NCI-H226 (cell line): ENCODE measurements at regions not wholly inside any gene's neighbourhood (a gene's known extent, or its start where the extent isn't known, plus 50 kb on each side); places are given as distances from the start of the nearest gene placed in this dataset.

Experiments
- DNase-seq: peaks from one replicate; pipeline ENCODE4 v3.0.0-alpha.2; 2015

DNA sequence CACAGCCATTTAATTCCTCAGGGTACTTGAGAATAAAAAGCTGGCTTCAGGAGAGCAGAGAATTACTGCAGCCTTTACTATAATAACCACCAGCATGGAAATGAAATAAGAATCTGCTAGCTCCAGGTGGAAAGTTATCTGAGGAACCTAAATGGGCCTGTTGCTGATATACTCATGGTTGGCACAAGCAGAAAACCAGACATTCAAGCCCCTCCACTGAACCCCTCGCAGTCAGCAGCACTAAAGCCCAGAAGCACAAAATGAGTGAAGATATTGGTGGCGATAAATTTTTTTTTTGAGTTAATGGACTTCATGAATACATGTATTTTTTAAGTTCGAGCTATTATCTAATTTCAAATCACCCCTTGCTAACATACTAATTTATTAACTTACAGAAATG, 303.9 kb upstream of the NRP1 start:
- no peak for DNase-seq

- DNase-seq: no peak
Observed at GRCh38 chr10:33635967-33636515, 301.6 kb upstream of the NRP1 start.

DNA sequence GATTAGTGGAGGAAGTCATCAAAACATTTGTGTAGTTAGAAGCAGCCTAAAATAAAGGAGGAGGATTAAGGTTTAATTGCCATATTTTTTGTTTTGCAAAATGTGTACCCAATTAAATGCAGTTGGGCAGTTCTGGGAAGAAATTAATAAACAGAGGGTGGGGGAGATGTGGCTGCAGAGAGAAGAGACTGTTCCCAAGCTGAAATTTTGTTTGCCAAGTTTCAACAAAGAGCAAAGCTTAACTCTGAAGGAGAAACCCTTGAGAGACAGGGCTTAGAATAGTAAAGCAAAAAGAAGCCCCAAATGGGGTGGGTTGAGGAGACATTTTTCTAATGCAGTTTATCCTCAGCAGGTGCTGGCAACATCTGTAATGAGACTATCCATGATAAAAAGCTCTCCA, 298.0 kb upstream of the NRP1 start:
- no peak for DNase-seq

GRCh38 chr10:33631991-33632390, 297.5 kb upstream of the NRP1 start:
- no peak for DNase-seq

GRCh38 chr10:33630761-33631160, 296.3 kb upstream of the NRP1 start:
- DNase-seq: no peak

DNA sequence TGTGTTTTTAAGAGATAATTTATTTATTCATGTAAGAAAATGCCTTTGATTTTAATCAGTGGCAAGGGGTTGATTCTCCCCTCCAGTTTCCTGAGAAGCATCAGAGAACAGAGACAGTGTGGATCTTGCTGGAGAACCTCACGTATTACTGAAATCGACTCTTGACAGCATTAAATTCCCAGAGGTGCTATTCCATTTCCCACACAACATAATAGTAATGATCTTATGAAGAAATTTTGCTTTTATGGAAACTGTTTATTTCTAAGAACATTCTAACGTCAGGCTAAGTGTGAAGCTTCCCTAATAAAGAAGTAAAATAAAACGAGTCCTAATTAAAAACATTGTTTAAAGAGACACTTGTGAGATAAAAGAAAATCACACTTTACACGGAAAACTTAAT, 293.1 kb upstream of the NRP1 start:
- no peak for DNase-seq

DNA sequence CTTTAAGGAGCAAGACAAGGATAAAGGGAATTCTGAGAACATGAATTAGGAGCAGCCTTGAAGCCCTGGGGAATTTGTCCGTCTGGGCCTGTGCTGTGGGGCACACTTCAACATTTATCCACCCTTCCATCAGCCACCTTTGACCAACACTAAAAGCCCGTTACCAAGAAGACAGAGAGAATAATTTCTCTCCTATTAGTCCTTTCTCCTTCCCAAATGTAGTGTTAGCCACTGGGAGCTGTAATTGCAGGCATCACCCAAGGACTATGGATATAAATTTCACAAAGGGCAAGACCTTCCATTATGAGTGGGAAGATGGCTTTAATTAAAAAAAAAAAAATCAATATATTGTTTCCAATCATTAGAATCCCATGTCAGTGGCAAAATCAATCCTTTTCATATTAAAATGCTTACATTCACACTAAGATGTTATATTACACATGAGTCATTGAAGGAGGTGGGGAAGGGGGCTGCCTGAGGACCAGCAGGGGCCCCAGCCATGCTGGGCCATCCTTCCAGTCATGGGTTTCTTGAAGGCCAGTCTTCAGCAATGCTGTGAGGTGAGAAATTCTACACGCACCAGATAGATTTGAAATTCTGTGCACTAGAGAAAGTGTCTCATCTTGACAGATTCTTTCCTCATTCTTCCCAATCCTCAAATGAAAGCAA, 292.5 kb upstream of the NRP1 start:
- DNase-seq: no peak

- no peak for DNase-seq
Observed at GRCh38 chr10:33623669-33624068, 289.2 kb upstream of the NRP1 start.

DNA sequence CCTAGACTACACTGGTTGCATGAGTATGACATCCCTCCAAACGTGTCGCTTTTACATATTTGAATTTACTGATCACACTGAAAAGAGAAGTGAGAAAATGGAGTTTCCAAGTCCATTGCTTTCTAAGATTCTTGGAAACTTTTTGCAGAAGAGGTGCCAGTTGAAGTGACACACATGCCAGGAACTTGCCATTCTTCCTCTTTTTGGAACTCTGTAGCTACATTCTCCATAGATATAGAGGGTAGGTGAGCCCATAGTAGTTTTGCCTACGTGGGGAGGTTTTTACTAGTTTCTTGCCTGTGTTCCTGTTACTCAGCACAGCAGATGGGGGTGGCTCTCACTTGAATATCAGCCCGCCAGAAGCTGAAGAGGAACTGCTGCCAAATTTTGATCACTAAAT, 286.6 kb upstream of the NRP1 start:
- DNase-seq: no peak

DNA sequence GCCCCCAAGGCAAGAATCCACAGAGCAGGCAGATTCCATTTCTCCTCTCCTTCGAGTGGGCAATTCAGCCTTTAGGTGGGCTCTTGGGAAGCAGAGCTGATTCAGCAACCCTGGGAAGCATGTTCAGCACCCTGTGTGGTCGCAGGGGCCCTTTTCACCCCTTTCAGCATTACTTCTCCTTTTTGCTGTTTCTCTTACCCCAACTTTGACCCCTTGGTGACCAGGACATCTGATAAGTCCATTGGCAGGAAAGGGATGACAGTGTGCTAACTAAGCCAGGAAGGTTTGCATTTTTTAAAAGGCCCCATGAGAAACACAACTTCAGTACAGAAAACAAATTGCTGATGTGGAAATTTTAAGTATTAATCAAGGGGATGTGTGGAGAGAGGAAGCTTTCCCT, 283.7 kb upstream of the NRP1 start:
- no peak for DNase-seq

DNA sequence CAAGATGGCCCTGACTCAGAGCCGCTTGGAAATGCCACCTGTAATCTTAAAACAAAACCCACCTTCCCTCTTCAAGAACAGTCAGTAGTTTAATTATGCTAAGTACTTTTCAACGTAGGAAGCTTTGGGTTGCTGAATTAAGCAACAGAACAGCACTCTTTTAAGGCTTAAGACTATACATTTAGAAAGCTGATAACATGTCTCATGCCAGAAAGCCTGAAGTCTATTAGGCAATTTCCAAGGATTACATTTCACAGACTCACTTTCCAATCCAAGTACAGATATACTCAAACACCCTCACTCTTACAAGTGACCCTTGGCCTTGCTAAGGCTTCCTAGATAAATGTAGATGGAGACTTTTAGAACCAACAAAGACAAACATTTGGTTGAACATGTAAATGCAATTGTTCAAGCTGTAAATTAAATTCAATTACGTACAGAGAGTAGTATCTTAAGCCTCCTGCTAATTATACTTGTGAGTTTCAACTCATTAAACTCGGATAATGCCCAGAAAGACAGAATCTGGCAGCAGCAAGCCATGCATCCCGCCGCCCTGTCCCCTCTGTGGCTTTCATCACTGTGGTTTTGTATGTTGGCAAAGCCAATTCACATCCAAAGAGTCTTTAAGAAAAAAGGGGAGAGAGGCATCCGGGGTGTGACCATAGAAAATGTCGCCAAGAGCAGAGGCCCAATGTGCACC, 283.1 kb upstream of the NRP1 start:
- DNase-seq: no peak

GRCh38 chr10:33616956-33617355, 282.5 kb upstream of the NRP1 start:
- no peak for DNase-seq

DNA sequence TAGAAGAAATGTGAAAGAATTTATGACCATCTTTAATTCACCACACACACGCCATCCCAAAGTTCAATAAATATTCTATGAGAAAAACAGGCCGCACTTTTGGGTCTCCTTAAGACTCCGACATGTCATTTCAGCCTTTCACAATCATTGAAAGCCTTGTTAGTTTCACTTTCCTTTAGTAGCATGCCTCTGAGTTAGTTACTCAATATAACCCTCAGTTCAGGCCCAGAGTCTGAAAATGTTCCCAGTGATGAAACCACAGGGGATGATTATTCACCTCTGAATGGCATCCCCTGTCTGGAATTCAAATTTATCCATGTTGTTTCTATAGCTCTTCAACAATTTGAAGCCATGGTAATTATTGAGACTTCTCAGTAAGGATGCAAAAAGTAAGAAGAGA, 278.1 kb upstream of the NRP1 start:
- peak; percentile 4 for DNase-seq

- no peak for DNase-seq
Observed at GRCh38 chr10:33612116-33612515, 277.6 kb upstream of the NRP1 start.

- DNase-seq: no peak
Observed at GRCh38 chr10:33611423-33611822, 277.0 kb upstream of the NRP1 start.

DNA sequence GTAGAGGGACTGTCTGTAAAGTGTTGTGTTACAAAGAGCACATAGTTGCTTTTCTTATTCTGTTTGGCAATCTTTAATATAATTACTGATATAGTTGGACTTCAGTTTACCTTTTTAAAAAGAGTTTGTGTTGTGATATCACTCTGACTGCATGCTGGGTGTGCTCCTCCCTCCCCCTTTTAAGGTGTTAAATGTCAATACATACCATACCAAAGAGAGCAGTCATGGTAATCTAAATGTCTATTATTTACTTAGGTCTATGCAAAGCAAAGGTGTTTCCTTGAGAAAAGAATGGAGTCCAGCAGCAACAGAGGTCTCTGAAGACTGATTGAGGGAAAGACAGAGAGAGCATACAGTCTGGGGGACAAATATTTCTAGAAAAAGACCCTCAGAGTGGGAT, 275.1 kb upstream of the NRP1 start:
- no peak for DNase-seq

DNA sequence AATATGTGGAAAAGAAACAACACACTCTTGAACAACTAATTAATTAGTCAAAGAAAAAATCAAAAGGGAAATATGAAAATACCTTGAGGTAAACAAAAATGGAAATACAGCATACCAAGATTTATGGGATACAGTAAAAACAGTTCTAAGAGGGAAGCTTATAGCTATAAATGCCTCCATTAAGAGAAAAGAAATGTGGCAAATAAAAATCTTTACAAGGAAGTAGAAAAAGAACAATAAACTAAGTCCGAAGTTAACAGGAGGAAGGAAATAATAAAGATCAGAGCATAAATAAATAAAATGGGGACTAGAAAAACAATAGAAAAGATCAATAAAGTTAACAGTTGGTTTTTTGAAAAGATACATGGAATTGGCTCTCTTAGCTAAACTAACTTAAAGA, 267.8 kb upstream of the NRP1 start:
- no peak for DNase-seq

GRCh38 chr10:33600381-33600780, 265.9 kb upstream of the NRP1 start:
- peak; percentile 41 for DNase-seq

- DNase-seq: no peak
Observed at GRCh38 chr10:33596422-33596821, 262.0 kb upstream of the NRP1 start.

- DNase-seq: no peak
Observed at GRCh38 chr10:33594475-33594874, 260.0 kb upstream of the NRP1 start.

DNA sequence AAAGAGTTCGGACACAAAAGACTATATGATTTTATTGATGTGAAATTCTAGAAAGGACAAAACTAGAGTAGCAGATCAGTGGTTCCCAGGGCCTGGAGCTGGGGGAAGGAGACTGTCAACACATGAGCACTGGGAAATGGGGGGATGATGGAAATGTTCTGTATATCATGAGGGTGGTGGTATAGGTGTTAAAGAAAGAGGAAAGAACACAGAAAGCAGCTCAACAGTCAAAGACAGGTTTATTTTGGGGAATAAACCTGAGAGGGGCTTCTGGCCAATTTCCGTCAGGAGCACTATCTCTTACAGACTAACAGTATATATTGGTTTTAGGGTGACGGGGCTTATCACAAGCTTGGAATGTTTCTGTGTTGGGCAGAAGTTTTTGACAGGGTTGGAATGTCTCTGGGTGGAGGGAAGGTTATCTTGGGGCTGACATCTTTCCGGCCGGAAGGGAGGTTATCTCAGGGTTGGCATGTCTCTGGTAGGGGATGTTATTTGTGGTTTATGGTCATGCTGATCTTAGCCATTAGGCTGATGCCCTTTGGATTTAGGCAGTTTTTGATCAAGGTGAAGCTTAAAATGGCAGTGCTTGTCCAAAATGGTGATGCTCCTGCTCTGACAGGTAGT, 254.6 kb upstream of the NRP1 start:
- peak; percentile 55 for DNase-seq

DNA sequence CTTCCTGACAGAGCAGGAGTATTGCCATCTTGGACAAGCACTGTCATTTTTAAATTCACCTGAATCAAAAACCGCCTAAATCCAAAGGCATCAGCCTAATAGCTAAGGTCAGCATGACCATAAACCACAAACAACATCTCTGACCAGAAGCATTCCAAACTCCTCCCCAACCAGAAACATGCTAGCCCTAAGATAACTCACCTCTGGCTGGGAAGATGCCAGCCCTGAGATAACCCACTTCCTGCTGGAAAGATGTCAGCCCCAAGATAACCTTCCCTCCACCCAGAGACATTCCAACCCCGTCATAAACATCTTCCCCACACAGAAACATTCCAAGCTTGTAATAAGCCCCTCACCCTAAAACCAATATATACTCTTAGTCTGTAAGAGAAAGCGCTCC, 250.1 kb upstream of the NRP1 start:
- peak; percentile 80 for DNase-seq

DNA sequence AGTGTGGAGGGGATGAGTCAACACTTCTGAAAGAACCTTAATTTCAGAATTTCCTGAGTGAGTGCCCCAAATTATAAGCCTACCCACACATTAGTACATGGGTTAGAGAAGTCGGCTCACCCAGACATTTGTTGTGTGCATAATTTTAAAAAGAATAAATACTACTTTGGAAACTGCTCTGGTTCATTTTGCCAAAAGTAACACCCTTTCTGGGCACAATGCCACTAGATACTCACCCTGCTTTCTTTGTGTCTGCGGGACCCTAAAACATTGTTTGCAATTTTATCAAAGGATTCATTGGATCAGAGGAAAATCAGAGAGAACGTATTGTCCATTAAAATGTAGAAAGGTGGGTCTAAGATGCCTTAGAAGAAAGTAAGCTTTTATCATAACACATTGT, 245.5 kb upstream of the NRP1 start:
- DNase-seq: no peak

DNA sequence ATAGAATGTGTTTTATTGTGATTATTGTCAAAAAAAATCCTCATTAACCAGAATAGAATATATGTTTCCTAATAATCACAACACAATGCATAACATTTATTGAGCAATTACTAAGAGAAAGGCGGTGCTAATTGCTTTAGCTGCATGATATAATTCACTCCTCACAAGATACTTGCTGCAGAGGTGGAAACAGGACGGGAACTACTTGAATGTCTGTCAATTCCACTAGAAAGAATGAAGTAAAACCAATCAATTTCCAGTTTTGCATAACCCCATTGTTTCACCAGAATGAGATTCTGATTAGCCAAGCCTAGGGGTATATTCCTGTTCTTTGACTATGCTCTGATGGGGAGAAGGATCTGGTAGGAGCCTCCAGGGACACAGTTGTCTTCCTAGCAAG, 239.1 kb upstream of the NRP1 start:
- no peak for DNase-seq
